ENCODE measurements at regions not wholly inside any gene's neighbourhood (a gene's known extent, or its start where the extent isn't known, plus 50 kb on each side); places are given as distances from the start of the nearest gene placed in this dataset.

DNA sequence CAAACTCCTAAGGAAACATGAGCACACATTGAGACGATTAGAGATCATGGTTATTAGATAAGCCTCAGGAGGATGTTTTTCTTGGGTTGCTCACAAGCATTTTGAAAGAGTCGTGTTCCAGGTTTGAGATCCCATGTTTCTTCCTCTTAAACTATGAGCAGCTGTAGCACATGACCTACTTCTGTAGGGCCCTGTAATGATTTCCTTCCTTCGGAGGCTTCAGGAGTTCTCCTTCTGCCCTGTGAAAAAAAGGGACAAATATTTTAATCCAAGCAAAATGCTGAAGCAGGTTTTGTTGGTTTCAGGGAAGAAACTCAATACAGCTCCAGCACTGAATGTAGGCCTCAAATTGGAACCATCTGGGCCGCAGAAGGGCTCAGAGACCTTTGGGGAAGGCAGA, 82.6 kb downstream of the POU3F3 start:
- TF ChIP-seq, protein P1, sequence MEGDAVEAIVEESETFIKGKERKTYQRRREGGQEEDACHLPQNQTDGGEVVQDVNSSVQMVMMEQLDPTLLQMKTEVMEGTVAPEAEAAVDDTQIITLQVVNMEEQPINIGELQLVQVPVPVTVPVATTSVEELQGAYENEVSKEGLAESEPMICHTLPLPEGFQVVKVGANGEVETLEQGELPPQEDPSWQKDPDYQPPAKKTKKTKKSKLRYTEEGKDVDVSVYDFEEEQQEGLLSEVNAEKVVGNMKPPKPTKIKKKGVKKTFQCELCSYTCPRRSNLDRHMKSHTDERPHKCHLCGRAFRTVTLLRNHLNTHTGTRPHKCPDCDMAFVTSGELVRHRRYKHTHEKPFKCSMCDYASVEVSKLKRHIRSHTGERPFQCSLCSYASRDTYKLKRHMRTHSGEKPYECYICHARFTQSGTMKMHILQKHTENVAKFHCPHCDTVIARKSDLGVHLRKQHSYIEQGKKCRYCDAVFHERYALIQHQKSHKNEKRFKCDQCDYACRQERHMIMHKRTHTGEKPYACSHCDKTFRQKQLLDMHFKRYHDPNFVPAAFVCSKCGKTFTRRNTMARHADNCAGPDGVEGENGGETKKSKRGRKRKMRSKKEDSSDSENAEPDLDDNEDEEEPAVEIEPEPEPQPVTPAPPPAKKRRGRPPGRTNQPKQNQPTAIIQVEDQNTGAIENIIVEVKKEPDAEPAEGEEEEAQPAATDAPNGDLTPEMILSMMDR (IDR thresholded peaks at IDR 0.05; ENCODE audit: insufficient read depth, low read depth, low read length), result no peak
- CTCF ChIA-PET, result no interaction called here

DNA sequence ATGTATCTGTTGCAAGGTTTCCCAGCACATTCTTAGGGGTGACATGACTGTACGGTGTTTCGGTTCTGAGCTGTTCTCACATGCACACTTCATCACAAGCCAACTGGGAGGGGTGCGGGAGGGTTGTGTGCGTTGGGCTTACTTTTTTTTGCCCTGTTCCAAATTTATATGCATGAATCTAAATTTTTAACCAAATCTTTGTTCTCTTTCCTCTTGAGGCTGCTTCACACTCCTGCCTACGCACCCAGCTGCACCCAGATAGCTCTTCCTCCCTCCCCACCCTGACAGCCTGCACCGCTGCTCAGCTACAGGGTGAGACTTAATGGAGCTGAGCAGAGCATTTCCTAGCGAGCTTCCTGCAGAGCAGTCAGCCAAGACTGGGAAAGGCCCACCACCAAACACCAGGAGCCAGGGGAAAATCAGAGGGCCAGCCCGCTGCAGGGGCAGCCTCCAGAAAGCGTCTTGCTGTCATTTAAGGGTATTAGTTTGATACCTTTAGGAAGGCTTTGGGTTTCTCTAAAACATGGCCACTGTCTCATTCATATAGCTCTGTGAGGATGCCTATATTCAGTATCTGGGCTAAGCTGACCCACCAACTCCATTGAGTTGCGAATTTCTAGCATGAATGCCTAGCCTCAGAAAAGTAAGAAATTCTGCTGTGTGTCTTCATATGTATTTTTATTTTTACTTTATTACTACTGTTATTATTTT, 84.5 kb downstream of the POU3F3 start:
- ChIA-PET CTCF (no interaction called here), POLR2A (no interaction called here)
- TF ChIP-seq, protein P1 (IDR thresholded peaks at IDR 0.05; ENCODE audit: insufficient read depth, low read depth, low read length), result no peak

More for the DNA sequence above, 82.6 kb downstream of the POU3F3 start:
- no peak overlapping the region for H3K4me3 ChIP-seq (ENCODE audit: low read depth, low read length)
- H3K27me3 ChIP-seq (ENCODE audit: control insufficient read depth, insufficient read depth, low read length), result no peaks in the 10 kb centered on the region
- POLR2A ChIA-PET, result no interaction called here
- DNase-seq (ENCODE audit: low read depth), result no peak
- no peaks in the 10 kb centered on the region for H3K36me3 ChIP-seq (ENCODE audit: control insufficient read depth, insufficient read depth, low read length)

DNA sequence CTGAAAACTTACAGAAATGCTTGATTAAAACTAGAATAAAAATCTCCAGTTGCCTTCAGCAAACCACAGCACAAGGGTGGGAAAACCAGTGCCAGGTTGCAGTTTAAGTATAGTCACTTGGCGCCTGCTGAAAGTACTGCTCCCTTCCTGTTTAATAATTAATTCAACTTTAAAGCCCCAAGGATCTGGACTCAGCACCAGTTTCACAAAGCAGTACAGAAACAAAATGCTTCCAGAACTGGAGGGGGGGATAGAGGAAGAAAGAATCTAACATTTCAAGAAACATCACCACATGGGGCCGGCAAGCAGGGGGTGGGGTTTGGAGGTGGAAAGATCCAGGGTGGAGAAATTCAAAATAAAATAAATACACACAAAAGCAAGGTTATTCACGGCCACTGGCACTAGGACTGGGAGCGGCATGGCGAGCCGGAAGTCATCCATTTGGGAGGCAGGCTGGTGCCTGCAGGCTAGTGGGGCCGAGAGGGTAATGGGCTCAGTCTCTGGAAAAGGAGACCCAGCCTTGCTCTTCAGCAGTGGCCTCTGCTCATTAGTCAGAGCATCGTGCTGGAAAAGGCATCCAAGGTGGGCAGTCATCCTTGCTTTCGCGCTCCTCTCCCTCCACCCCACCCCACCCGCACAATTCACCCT, 85.8 kb downstream of the POU3F3 start:
- DNase-seq (ENCODE audit: low read depth), result no peak
- TF ChIP-seq, protein P1 (IDR thresholded peaks at IDR 0.05; ENCODE audit: insufficient read depth, low read depth, low read length), result no peak
- Histone ChIP-seq H3K27me3 (ENCODE audit: control insufficient read depth, insufficient read depth, low read length) (no peaks in the 10 kb centered on the region), H3K4me3 (ENCODE audit: low read depth, low read length) (no peak overlapping the region), H3K36me3 (ENCODE audit: control insufficient read depth, insufficient read depth, low read length) (no peaks in the 10 kb centered on the region)
- POLR2A ChIA-PET, result no interaction called here
- CTCF ChIA-PET, result no interaction called here

More for the DNA sequence above, 84.5 kb downstream of the POU3F3 start:
- H3K27me3 ChIP-seq (ENCODE audit: control insufficient read depth, insufficient read depth, low read length), result no peaks in the 10 kb centered on the region
- DNase-seq (ENCODE audit: low read depth), result no peak
- H3K36me3 ChIP-seq (ENCODE audit: control insufficient read depth, insufficient read depth, low read length), result no peaks in the 10 kb centered on the region
- H3K4me3 ChIP-seq (ENCODE audit: low read depth, low read length), result no peak overlapping the region

DNA sequence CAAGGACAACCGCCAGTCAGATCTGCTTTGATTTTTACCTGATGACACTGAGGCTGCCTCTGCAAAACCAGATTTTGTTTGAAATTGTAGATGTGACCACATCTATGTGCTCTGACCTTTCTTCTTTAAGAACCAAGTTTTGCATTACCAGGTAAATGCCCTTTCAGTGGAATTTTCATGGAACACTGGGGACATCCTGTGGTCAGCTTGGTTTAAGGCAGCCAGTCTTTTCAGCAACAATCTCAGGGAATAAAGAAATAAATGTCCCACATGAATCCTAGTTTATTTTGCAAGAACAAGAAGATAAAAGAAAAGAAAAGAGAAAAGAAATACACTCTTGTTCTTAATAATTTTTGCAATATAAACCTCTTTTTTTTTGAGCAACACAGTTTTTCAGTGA, 90.6 kb downstream of the POU3F3 start:
- no peaks in the 10 kb centered on the region for H3K27me3 ChIP-seq (ENCODE audit: control insufficient read depth, insufficient read depth, low read length)
- ChIA-PET POLR2A (no interaction called here), CTCF (no interaction called here)
- no peak for DNase-seq (ENCODE audit: low read depth)
- H3K4me3 ChIP-seq (ENCODE audit: low read depth, low read length), result no peak overlapping the region
- TF ChIP-seq, protein P1 (IDR thresholded peaks at IDR 0.05; ENCODE audit: insufficient read depth, low read depth, low read length), result peak; percentile 16; the same call in 1 of the 2 replicates
- H3K36me3 ChIP-seq (ENCODE audit: control insufficient read depth, insufficient read depth, low read length), result no peaks in the 10 kb centered on the region

DNA sequence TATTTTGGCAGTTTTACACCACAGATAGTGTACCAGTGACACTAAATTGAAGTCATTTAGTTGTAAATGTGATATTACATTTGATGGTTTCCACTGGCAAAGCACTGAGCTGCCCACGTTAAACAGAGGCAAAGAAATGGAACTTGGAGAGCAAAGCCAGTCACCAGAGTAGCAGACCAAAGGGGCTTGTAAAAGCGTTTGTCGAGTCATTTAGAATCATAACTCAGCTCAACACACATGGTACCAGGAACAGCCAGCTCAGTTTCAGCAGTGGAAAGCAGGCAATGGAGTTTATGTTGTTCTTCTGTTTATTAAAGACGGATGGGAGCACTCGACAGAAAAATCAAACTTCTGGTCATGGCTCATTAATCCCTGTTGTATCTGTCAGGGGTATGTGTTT, 91.2 kb downstream of the POU3F3 start:
- TF ChIP-seq, protein P1 (IDR thresholded peaks at IDR 0.05; ENCODE audit: insufficient read depth, low read depth, low read length), result no peak
- POLR2A ChIA-PET, result no interaction called here
- H3K27me3 ChIP-seq (ENCODE audit: control insufficient read depth, insufficient read depth, low read length), result no peaks in the 10 kb centered on the region
- H3K36me3 ChIP-seq (ENCODE audit: control insufficient read depth, insufficient read depth, low read length), result no peaks in the 10 kb centered on the region
- no peak for DNase-seq (ENCODE audit: low read depth)
- H3K4me3 ChIP-seq (ENCODE audit: low read depth, low read length), result no peak overlapping the region
- CTCF ChIA-PET, result no interaction called here

Measured in BJ (cell line).